Keratinocyte (primary cell): ENCODE measurements at regions not wholly inside any gene's neighbourhood (a gene's known extent, or its start where the extent isn't known, plus 50 kb on each side); places are given as distances from the start of the nearest gene placed in this dataset.
A peak's percentile ranks its signal among the peaks of the same experiment; 100 is the strongest.

Experiments
- DNase-seq: peaks from one replicate; pipeline ENCODE4 v3.0.0-alpha.2; 2011; ENCODE audit warnings: low read depth, missing footprints, low spot score
- FAIRE-seq: peaks from 2 replicates; lab custom pipeline; 2011; peaks lifted over from hg19 to GRCh38; lab: Jason Lieb, UNC
- H2AFZ ChIP-seq: 2 replicates; pipeline ENCODE4 v1.6.0; 2012; ENCODE audit warnings: low read length, control low read depth, inconsistent platforms; ENCODE audit not compliant: control insufficient read depth
- H3K27ac ChIP-seq: 2 replicates; pipeline ENCODE4 v1.5.1; 2011; ENCODE audit warnings: low read length; ENCODE audit not compliant: control insufficient read depth, insufficient read depth
- H3K27me3 ChIP-seq: 3 replicates; pipeline ENCODE4 v1.6.0; 2011; ENCODE audit warnings: low read length; ENCODE audit not compliant: control insufficient read depth, insufficient read depth; ENCODE audit errors: extremely low read depth
- H3K36me3 ChIP-seq, 2 experiments: 2 replicates in 1 of 2; 3 replicates in 1 of 2; pipeline ENCODE4 v1.5.1; 2011; ENCODE audit warnings: low read length in 2 of 2, mild to moderate bottlenecking in 1 of 2; ENCODE audit not compliant: control insufficient read depth in 2 of 2, insufficient read depth in 2 of 2; ENCODE audit errors: extremely low read depth in 1 of 2
- H3K4me1 ChIP-seq: 3 replicates; pipeline ENCODE4 v1.5.1; 2011; ENCODE audit warnings: low read length; ENCODE audit not compliant: control insufficient read depth, insufficient read depth; ENCODE audit errors: extremely low read depth
- H3K4me2 ChIP-seq: 3 replicates; pipeline ENCODE4 v1.6.0; 2011; ENCODE audit warnings: low read depth, low read length; ENCODE audit not compliant: control insufficient read depth, insufficient read depth; ENCODE audit errors: extremely low read depth
- H3K4me3 ChIP-seq, 3 experiments: fragments of 200-600 bp in 1 of 3; sonication (generic) in 1 of 3; 2 replicates in 2 of 3; 3 replicates in 1 of 3; pipeline ENCODE4 v1.5.1; 2011 to 2016; ENCODE audit warnings: low read length in 3 of 3, mild to moderate bottlenecking in 3 of 3, control low read depth in 2 of 3, inconsistent platforms in 1 of 3, low read depth in 1 of 3, mixed read lengths in 1 of 3, mixed run types in 1 of 3, moderate library complexity in 1 of 3; ENCODE audit not compliant: control insufficient read depth in 2 of 3, insufficient read depth in 2 of 3; ENCODE audit errors: extremely low read depth in 1 of 3
- H3K79me2 ChIP-seq: 2 replicates; pipeline ENCODE4 v1.6.0; 2012; ENCODE audit warnings: low read length; ENCODE audit not compliant: control insufficient read depth, insufficient read depth
- H3K9ac ChIP-seq: 3 replicates; pipeline ENCODE4 v1.6.0; 2011; ENCODE audit warnings: low read length; ENCODE audit not compliant: control insufficient read depth, insufficient read depth; ENCODE audit errors: extremely low read depth
- H3K9me1 ChIP-seq: 3 replicates; pipeline ENCODE4 v1.6.0; 2011; ENCODE audit warnings: low read length; ENCODE audit not compliant: control insufficient read depth, insufficient read depth; ENCODE audit errors: extremely low read depth
- H3K9me3 ChIP-seq: 2 replicates; pipeline ENCODE4 v1.5.1; 2012; ENCODE audit warnings: low read depth, low read length; ENCODE audit not compliant: control insufficient read depth
- H4K20me1 ChIP-seq: 3 replicates; pipeline ENCODE4 v1.6.0; 2011; ENCODE audit warnings: low read length; ENCODE audit not compliant: control insufficient read depth, insufficient read depth; ENCODE audit errors: extremely low read depth
- CTCF ChIP-seq, 3 experiments: IDR thresholded peaks in 1 of 3; conservative IDR thresholded peaks in 1 of 3; optimal IDR thresholded peaks in 1 of 3; 2 replicates in 2 of 3; 3 replicates in 1 of 3; pipeline versions ENCODE3 to v1.5.1; 2011; ENCODE audit warnings: low read length in 3 of 3, mild to moderate bottlenecking in 3 of 3, moderate library complexity in 2 of 3, control low read depth in 1 of 3, inconsistent platforms in 1 of 3; ENCODE audit not compliant: insufficient read depth in 2 of 3; ENCODE audit errors: extremely low read depth in 1 of 3
- EZH2 ChIP-seq: IDR thresholded peaks from one replicate; pipeline ENCODE4 v1.6.1; 2012; ENCODE audit warnings: inconsistent platforms, mild to moderate bottlenecking, low read length, moderate library complexity
- dilution Hi-C: fragments of 300-500 bp; cut with MboI; formaldehyde crosslinking; loops from one replicate; pipeline ENCODE4 v1.7.0; 2020; ENCODE audit warnings: low sequenced_read_pairs; ENCODE audit not compliant: extremely low pct_ligation_motif_present

DNA sequence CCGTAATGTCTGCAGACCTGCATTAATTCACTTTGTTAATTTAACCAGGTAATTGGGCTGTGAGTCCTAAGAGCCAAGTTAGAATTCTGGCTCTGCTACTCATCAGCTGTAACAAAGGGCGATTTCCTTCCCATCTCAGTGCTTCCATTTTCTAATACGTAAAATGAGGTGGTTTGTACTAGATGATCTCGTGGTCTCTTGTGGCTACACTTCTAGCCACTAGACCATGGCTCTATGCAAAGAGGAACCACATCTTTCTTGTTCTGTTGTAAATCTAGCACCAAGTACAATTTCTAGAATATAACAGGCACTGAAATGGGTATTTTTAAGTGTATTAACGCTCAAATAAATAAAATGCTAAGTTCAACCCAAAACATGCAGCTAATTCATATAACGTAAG is 174.4 kb upstream of the THBS1 start:
- Histone ChIP-seq H3K9me1 (no peaks in the 10 kb centered on the region), H3K79me2 (no peaks in the 10 kb centered on the region), H3K4me2 (no peak overlapping the region), H3K27me3 (no peaks in the 10 kb centered on the region), H3K27ac (no peak overlapping the region), H3K4me1 (peaks cover 41% of the 10 kb centered on the region), H4K20me1 (no peaks in the 10 kb centered on the region), H3K4me3 (no peak overlapping the region), H3K9me3 (no peaks in the 10 kb centered on the region), H3K9ac (no peak overlapping the region), H3K36me3 (no peaks in the 10 kb centered on the region), H2AFZ (no peak overlapping the region)
- DNase-seq (no peak), FAIRE-seq (peak; percentile 53)
- dilution Hi-C loops, result no loop called here
- TF ChIP-seq EZH2 (no peak), CTCF (optimal IDR thresholded peaks at IDR 0.05 in 1 of 3, IDR thresholded peaks at IDR 0.05 in 1 of 3, conservative IDR thresholded peaks at IDR 0.05 in 1 of 3; ENCODE audit: extremely low read depth in 1 of 3, insufficient read depth in 2 of 3, low read length in 3 of 3) (no peak)

DNA sequence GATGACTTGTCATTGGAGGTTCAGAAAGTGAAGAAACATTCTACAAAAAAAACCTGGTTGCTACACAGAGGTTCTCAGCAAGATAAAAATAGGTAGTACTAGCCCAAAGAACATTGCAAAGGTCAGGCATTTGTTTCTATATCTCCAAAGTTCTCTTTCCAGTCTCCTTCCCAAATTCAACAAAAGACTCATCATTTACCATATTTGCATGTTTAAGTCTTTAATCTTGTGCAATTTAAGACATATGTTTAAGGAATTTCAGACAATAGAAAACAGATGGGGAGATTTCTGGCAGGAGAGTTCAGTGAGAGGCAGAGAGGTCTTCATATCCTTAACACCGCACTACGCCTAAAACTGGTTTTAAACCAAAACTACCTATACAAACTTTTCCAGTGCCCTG is 173.8 kb upstream of the THBS1 start:
- Histone ChIP-seq H3K9ac (no peak overlapping the region), H2AFZ (no peak overlapping the region), H3K36me3 (no peaks in the 10 kb centered on the region), H3K4me2 (no peak overlapping the region), H3K27me3 (no peaks in the 10 kb centered on the region), H4K20me1 (no peaks in the 10 kb centered on the region), H3K4me1 (peaks cover 48% of the 10 kb centered on the region), H3K9me1 (no peaks in the 10 kb centered on the region), H3K79me2 (no peaks in the 10 kb centered on the region), H3K4me3 (no peak overlapping the region), H3K27ac (no peak overlapping the region), H3K9me3 (no peaks in the 10 kb centered on the region)
- DNase-seq (no peak), FAIRE-seq (no peak)
- TF ChIP-seq CTCF (optimal IDR thresholded peaks at IDR 0.05 in 1 of 3, IDR thresholded peaks at IDR 0.05 in 1 of 3, conservative IDR thresholded peaks at IDR 0.05 in 1 of 3; ENCODE audit: extremely low read depth in 1 of 3, insufficient read depth in 2 of 3, low read length in 3 of 3) (no peak), EZH2 (no peak)
- dilution Hi-C loops, result no loop called here
